Neural cell (in vitro differentiated cells): ENCODE measurements at regions not wholly inside any gene's neighbourhood (a gene's known extent, or its start where the extent isn't known, plus 50 kb on each side); places are given as distances from the start of the nearest gene placed in this dataset.

Source experiments
- RAD21 ChIP-seq: fragments of 450-650 bp; conservative IDR thresholded peaks from 2 replicates; pipeline ENCODE4 v1.6.1; 2014; ENCODE audit warnings: antibody characterized with exemption, mild to moderate bottlenecking, moderate library complexity
- TF ChIP-seq, protein P1 (sequence below): fragments of 450-650 bp; IDR thresholded peaks from 2 replicates; pipeline ENCODE4 v1.5.1; 2014; ENCODE audit warnings: antibody characterized with exemption, mild to moderate bottlenecking, moderate library complexity; ENCODE audit not compliant: poor library complexity, severe bottlenecking

DNA sequence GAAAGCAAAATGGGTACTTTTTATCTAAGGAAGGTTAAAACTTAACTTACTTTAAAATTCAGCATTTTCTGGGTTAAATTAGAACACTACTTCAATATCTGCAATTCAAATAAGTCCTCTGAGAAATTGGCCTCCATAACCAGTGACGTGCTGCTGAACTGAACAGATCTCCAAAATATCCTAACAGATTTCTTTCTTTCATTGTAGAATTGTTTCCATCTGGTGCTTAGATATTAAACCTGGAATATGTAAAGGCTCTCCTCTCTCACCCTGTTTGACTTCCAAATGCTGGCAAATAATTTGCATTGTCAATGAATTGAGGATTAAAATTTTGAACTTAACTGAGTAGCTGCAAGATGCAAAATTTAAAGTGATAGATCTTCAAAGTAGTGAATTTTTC lies 316.9 kb upstream of the CXADR start:
- TF ChIP-seq, protein P1, sequence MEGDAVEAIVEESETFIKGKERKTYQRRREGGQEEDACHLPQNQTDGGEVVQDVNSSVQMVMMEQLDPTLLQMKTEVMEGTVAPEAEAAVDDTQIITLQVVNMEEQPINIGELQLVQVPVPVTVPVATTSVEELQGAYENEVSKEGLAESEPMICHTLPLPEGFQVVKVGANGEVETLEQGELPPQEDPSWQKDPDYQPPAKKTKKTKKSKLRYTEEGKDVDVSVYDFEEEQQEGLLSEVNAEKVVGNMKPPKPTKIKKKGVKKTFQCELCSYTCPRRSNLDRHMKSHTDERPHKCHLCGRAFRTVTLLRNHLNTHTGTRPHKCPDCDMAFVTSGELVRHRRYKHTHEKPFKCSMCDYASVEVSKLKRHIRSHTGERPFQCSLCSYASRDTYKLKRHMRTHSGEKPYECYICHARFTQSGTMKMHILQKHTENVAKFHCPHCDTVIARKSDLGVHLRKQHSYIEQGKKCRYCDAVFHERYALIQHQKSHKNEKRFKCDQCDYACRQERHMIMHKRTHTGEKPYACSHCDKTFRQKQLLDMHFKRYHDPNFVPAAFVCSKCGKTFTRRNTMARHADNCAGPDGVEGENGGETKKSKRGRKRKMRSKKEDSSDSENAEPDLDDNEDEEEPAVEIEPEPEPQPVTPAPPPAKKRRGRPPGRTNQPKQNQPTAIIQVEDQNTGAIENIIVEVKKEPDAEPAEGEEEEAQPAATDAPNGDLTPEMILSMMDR = no peak
- no peak for TF ChIP-seq RAD21
